Dendritic cell treated with granulocyte-macrophage colony-stimulating factor and Interleukin-4, amounts not matched to agents 40 ng/mL and 50 ng/mL, for 4 days (primary cell): ENCODE measurements at regions not wholly inside any gene's neighbourhood (a gene's known extent, or its start where the extent isn't known, plus 50 kb on each side); places are given as distances from the start of the nearest gene placed in this dataset.

Experiments used
- H3K27ac Mint-ChIP-seq: one replicate; pipeline ENCODE4 v1.8.0; 2022; ENCODE audit warnings: mild to moderate bottlenecking, mixed read lengths
- H3K27me3 Mint-ChIP-seq: one replicate; pipeline ENCODE4 v1.8.0; 2022; ENCODE audit warnings: mild to moderate bottlenecking, mixed read lengths
- H3K36me3 Mint-ChIP-seq: one replicate; pipeline ENCODE4 v1.8.0; 2022; ENCODE audit warnings: low read depth, mixed read lengths
- H3K4me1 Mint-ChIP-seq: one replicate; pipeline ENCODE4 v1.8.0; 2022; ENCODE audit warnings: low read depth, mixed read lengths
- H3K4me3 Mint-ChIP-seq: one replicate; pipeline ENCODE4 v1.8.0; 2022; ENCODE audit warnings: mild to moderate bottlenecking, moderate library complexity, mixed read lengths
- H3K9me3 Mint-ChIP-seq: one replicate; pipeline ENCODE4 v1.8.0; 2022; ENCODE audit warnings: mixed read lengths
- intact Hi-C: fragments of 100-400 bp; cut with micrococcal nuclease; formaldehyde crosslinking; loops from one replicate; pipeline ENCODE4 v1.15.0; 2022

GRCh38 chr6:133689863-133690262 is 199.1 kb upstream of the TCF21 start:
- Mint-ChIP-seq H3K27ac (no peak overlapping the region), H3K27me3 (no peaks in the 10 kb centered on the region), H3K36me3 (no peaks in the 10 kb centered on the region), H3K4me3 (no peak overlapping the region), H3K4me1 (no peaks in the 10 kb centered on the region), H3K9me3 (no peaks in the 10 kb centered on the region)
- intact Hi-C loops, result no loop called here

- Mint-ChIP-seq H3K4me1 (no peaks in the 10 kb centered on the region), H3K36me3 (no peaks in the 10 kb centered on the region), H3K4me3 (no peak overlapping the region), H3K27ac (no peak overlapping the region), H3K27me3 (no peaks in the 10 kb centered on the region), H3K9me3 (no peaks in the 10 kb centered on the region)
- intact Hi-C loops, result no loop called here
Measured at GRCh38 chr6:133693565-133693964, 195.3 kb upstream of the TCF21 start.

GRCh38 chr6:133697185-133697584 is 191.7 kb upstream of the TCF21 start:
- Mint-ChIP-seq H3K27me3 (peaks cover 7% of the 10 kb centered on the region), H3K36me3 (no peaks in the 10 kb centered on the region), H3K9me3 (no peaks in the 10 kb centered on the region), H3K4me3 (no peak overlapping the region), H3K27ac (no peak overlapping the region), H3K4me1 (no peaks in the 10 kb centered on the region)
- intact Hi-C loops, result no loop called here

GRCh38 chr6:133697666-133698065 is 191.2 kb upstream of the TCF21 start:
- Mint-ChIP-seq H3K36me3 (no peaks in the 10 kb centered on the region), H3K4me1 (no peaks in the 10 kb centered on the region), H3K4me3 (no peak overlapping the region), H3K9me3 (no peaks in the 10 kb centered on the region), H3K27ac (no peak overlapping the region), H3K27me3 (peaks cover 8% of the 10 kb centered on the region)
- intact Hi-C loops, result no loop called here

- Mint-ChIP-seq H3K27me3 (peaks cover 8% of the 10 kb centered on the region), H3K36me3 (no peaks in the 10 kb centered on the region), H3K4me3 (no peak overlapping the region), H3K9me3 (no peaks in the 10 kb centered on the region), H3K4me1 (no peaks in the 10 kb centered on the region), H3K27ac (no peak overlapping the region)
- intact Hi-C loops, result no loop called here
Measured at GRCh38 chr6:133698272-133698671, 190.6 kb upstream of the TCF21 start.

GRCh38 chr6:133699741-133700385 is 189.1 kb upstream of the TCF21 start:
- peaks cover 10% of the 10 kb centered on the region for H3K27me3 Mint-ChIP-seq
- no peaks in the 10 kb centered on the region for H3K4me1 Mint-ChIP-seq
- intact Hi-C loops, result no loop called here
- no peak overlapping the region for H3K27ac Mint-ChIP-seq
- no peaks in the 10 kb centered on the region for H3K9me3 Mint-ChIP-seq
- H3K4me3 Mint-ChIP-seq, result no peak overlapping the region
- H3K36me3 Mint-ChIP-seq, result no peaks in the 10 kb centered on the region

GRCh38 chr6:133701633-133702331 is 187.1 kb upstream of the TCF21 start:
- H3K27me3 Mint-ChIP-seq, result peaks cover 10% of the 10 kb centered on the region
- no peaks in the 10 kb centered on the region for H3K9me3 Mint-ChIP-seq
- H3K4me3 Mint-ChIP-seq, result no peak overlapping the region
- H3K4me1 Mint-ChIP-seq, result no peaks in the 10 kb centered on the region
- no peaks in the 10 kb centered on the region for H3K36me3 Mint-ChIP-seq
- H3K27ac Mint-ChIP-seq, result no peak overlapping the region
- intact Hi-C loops, result no loop called here

- Mint-ChIP-seq H3K36me3 (no peaks in the 10 kb centered on the region), H3K27ac (no peak overlapping the region), H3K27me3 (peaks cover 10% of the 10 kb centered on the region), H3K4me1 (no peaks in the 10 kb centered on the region), H3K4me3 (no peak overlapping the region), H3K9me3 (no peaks in the 10 kb centered on the region)
- intact Hi-C loops, result no loop called here
Measured at GRCh38 chr6:133704371-133704770, 184.5 kb upstream of the TCF21 start.

- Mint-ChIP-seq H3K4me1 (no peaks in the 10 kb centered on the region), H3K4me3 (no peak overlapping the region), H3K9me3 (no peaks in the 10 kb centered on the region), H3K27me3 (peaks cover 10% of the 10 kb centered on the region), H3K27ac (no peak overlapping the region), H3K36me3 (no peaks in the 10 kb centered on the region)
- intact Hi-C loops, result no loop called here
Measured at GRCh38 chr6:133705066-133705465, 183.8 kb upstream of the TCF21 start.

GRCh38 chr6:133705731-133706130 is 183.2 kb upstream of the TCF21 start:
- Mint-ChIP-seq H3K4me1 (no peaks in the 10 kb centered on the region), H3K27me3 (peaks cover 8% of the 10 kb centered on the region), H3K9me3 (no peaks in the 10 kb centered on the region), H3K27ac (no peak overlapping the region), H3K36me3 (no peaks in the 10 kb centered on the region), H3K4me3 (no peak overlapping the region)
- intact Hi-C loops, result no loop called here

- no peak overlapping the region for H3K4me3 Mint-ChIP-seq
- intact Hi-C loops, result no loop called here
- no peaks in the 10 kb centered on the region for H3K36me3 Mint-ChIP-seq
- no peaks in the 10 kb centered on the region for H3K4me1 Mint-ChIP-seq
- peaks cover 2% of the 10 kb centered on the region for H3K27me3 Mint-ChIP-seq
- no peaks in the 10 kb centered on the region for H3K9me3 Mint-ChIP-seq
- no peak overlapping the region for H3K27ac Mint-ChIP-seq
Measured at GRCh38 chr6:133707456-133707855, 181.5 kb upstream of the TCF21 start.

GRCh38 chr6:133710826-133711225 is 178.1 kb upstream of the TCF21 start:
- Mint-ChIP-seq H3K27me3 (no peaks in the 10 kb centered on the region), H3K9me3 (no peaks in the 10 kb centered on the region), H3K27ac (no peak overlapping the region), H3K36me3 (no peaks in the 10 kb centered on the region), H3K4me1 (no peaks in the 10 kb centered on the region), H3K4me3 (no peak overlapping the region)
- intact Hi-C loops, result no loop called here

GRCh38 chr6:133715270-133715669 is 173.6 kb upstream of the TCF21 start:
- H3K4me3 Mint-ChIP-seq, result no peak overlapping the region
- H3K27ac Mint-ChIP-seq, result no peak overlapping the region
- no peaks in the 10 kb centered on the region for H3K9me3 Mint-ChIP-seq
- H3K36me3 Mint-ChIP-seq, result no peaks in the 10 kb centered on the region
- H3K4me1 Mint-ChIP-seq, result no peaks in the 10 kb centered on the region
- intact Hi-C loops, result no loop called here
- H3K27me3 Mint-ChIP-seq, result peaks cover 2% of the 10 kb centered on the region

GRCh38 chr6:133724726-133725125 is 164.2 kb upstream of the TCF21 start:
- intact Hi-C loops, result no loop called here
- Mint-ChIP-seq H3K27ac (no peak overlapping the region), H3K4me1 (no peaks in the 10 kb centered on the region), H3K4me3 (no peak overlapping the region), H3K27me3 (no peaks in the 10 kb centered on the region), H3K36me3 (no peaks in the 10 kb centered on the region), H3K9me3 (peaks cover 10% of the 10 kb centered on the region)

GRCh38 chr6:133726188-133726587 is 162.7 kb upstream of the TCF21 start:
- no peaks in the 10 kb centered on the region for H3K4me1 Mint-ChIP-seq
- intact Hi-C loops, result no loop called here

More at GRCh38 chr6:133726188-133726587, 162.7 kb upstream of the TCF21 start:
- no peaks in the 10 kb centered on the region for H3K27me3 Mint-ChIP-seq
- H3K9me3 Mint-ChIP-seq, result peaks cover 10% of the 10 kb centered on the region
- no peak overlapping the region for H3K4me3 Mint-ChIP-seq
- no peaks in the 10 kb centered on the region for H3K36me3 Mint-ChIP-seq
- H3K27ac Mint-ChIP-seq, result no peak overlapping the region
